Mucosa of descending colon (tissue), 3 donors: ENCODE measurements at regions not wholly inside any gene's neighbourhood (a gene's known extent, or its start where the extent isn't known, plus 50 kb on each side); places are given as distances from the start of the nearest gene placed in this dataset.

Experiments used
- ATAC-seq: fragments of 200-7000 bp; cut with Tn5 transposase; one replicate; pipeline ENCODE4 v1.9.1; 2020; ENCODE audit warnings: mild to moderate bottlenecking, moderate library complexity
- DNase-seq, 3 donors: peaks; one replicate each; pipeline ENCODE4 v3.0.0-alpha.2; 2020
- H3K36me3 ChIP-seq: fragments of 200-600 bp; one replicate; pipeline ENCODE4 v1.8.0; 2021; ENCODE audit warnings: low read depth, mild to moderate bottlenecking
- H3K4me1 ChIP-seq: fragments of 200-600 bp; one replicate; pipeline ENCODE4 v1.8.0; 2021; ENCODE audit warnings: low read depth, mild to moderate bottlenecking
- H3K4me3 ChIP-seq: fragments of 200-600 bp; one replicate; pipeline ENCODE4 v1.8.0; 2021; ENCODE audit warnings: mild to moderate bottlenecking
- H3K9me3 ChIP-seq: fragments of 200-600 bp; one replicate; pipeline ENCODE4 v1.8.0; 2021; ENCODE audit warnings: mild to moderate bottlenecking
- CTCF ChIP-seq: fragments of 200-600 bp; IDR thresholded peaks from one replicate; pipeline ENCODE4 v1.8.0; 2022; ENCODE audit warnings: antibody characterized with exemption, mild to moderate bottlenecking
- intact Hi-C, 2 donors: fragments of 100-400 bp; cut with DNase I in 1 of 2; cut with micrococcal nuclease in 1 of 2; formaldehyde crosslinking; loops; one replicate each; pipeline versions ENCODE4 v1.11.0 to v1.11.1; 2022; cut with DNase I, micrococcal nuclease
- donor health status: DM: no; HTN: no; CAD: no; lungs with moderate emphysema.
- donor health status: DM: no; HTN: no; CAD: no.
- donor health status: DM: no; HTN: yes; CAD: no.

GRCh38 chr5:29337030-29337429 lies 1856.5 kb upstream of the CDH6 start:
- Histone ChIP-seq H3K4me1 (no peaks in the 10 kb centered on the region), H3K9me3 (peaks cover 6% of the 10 kb centered on the region), H3K4me3 (no peak overlapping the region), H3K36me3 (no peaks in the 10 kb centered on the region)
- intact Hi-C loops: no loop called here
- no peak for DNase-seq
- no peak for TF ChIP-seq CTCF
- no peak for ATAC-seq

DNA sequence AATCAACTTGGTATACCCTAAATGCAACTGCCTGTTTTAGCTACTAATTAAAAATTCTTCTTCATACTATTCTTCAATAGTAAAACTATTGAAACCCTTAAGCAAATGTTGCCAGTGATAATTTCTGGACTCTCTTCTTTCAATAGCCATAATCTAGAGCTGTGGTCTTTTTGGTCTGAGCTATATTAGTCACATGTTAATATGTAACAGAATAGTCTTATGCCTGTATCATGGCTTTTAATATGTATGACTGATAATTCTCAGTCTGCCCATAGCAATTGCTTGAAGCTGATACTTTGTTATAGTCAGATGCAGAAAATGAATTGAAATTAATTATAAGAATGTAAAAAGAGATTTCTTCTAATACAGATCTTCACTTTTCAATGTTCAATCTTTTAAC lies 1871.9 kb upstream of the CDH6 start:
- DNase-seq: no peak
- Histone ChIP-seq H3K4me1 (no peaks in the 10 kb centered on the region), H3K4me3 (no peak overlapping the region), H3K36me3 (no peaks in the 10 kb centered on the region), H3K9me3 (peaks cover 2% of the 10 kb centered on the region)
- no peak for ATAC-seq
- intact Hi-C loops: no loop called here
- TF ChIP-seq CTCF: no peak

GRCh38 chr5:29309359-29309758 lies 1884.1 kb upstream of the CDH6 start:
- ATAC-seq: no peak
- intact Hi-C loops: no loop called here
- peaks cover 8% of the 10 kb centered on the region for H3K9me3 ChIP-seq
- TF ChIP-seq CTCF: no peak
- H3K4me3 ChIP-seq: no peak overlapping the region
- DNase-seq: no peak
- H3K36me3 ChIP-seq: no peaks in the 10 kb centered on the region
- no peaks in the 10 kb centered on the region for H3K4me1 ChIP-seq

GRCh38 chr5:29307478-29307877 lies 1886.0 kb upstream of the CDH6 start:
- no peak for DNase-seq
- no peak overlapping the region for H3K4me3 ChIP-seq
- no peak for TF ChIP-seq CTCF
- H3K36me3 ChIP-seq: no peaks in the 10 kb centered on the region
- H3K4me1 ChIP-seq: no peaks in the 10 kb centered on the region
- intact Hi-C loops: no loop called here
- H3K9me3 ChIP-seq: peaks cover 3% of the 10 kb centered on the region
- no peak for ATAC-seq

- intact Hi-C loops: no loop called here
- no peak for DNase-seq
- TF ChIP-seq CTCF: no peak
- no peak for ATAC-seq
- no peak overlapping the region for H3K4me3 ChIP-seq
- no peaks in the 10 kb centered on the region for H3K36me3 ChIP-seq
- peaks cover 7% of the 10 kb centered on the region for H3K9me3 ChIP-seq
- H3K4me1 ChIP-seq: no peaks in the 10 kb centered on the region
Measured at GRCh38 chr5:29304545-29304944, 1888.9 kb upstream of the CDH6 start.

- Histone ChIP-seq H3K9me3 (peaks cover 12% of the 10 kb centered on the region), H3K4me3 (no peak overlapping the region), H3K4me1 (no peaks in the 10 kb centered on the region), H3K36me3 (no peaks in the 10 kb centered on the region)
- no peak for ATAC-seq
- intact Hi-C loops: no loop called here
- DNase-seq: peak in 1 of 3 donors; percentile 39
- TF ChIP-seq CTCF: no peak
Measured at GRCh38 chr5:29296548-29296947, 1896.9 kb upstream of the CDH6 start.
